Stomach (tissue), 8 donors: ENCODE measurements at regions not wholly inside any gene's neighbourhood (a gene's known extent, or its start where the extent isn't known, plus 50 kb on each side); places are given as distances from the start of the nearest gene placed in this dataset.

Source experiments
- DNase-seq, 2 donors: peaks; one replicate each; pipeline versions ENCODE4 v3.0.0 to v3.0.0-alpha.2; 2013 to 2019
- H3K27ac ChIP-seq, 5 donors: fragments of 200-600 bp in 4 of 5; sonication (generic) in 4 of 5; one replicate each; pipeline ENCODE4 v1.5.1; 2013 to 2019; ENCODE audit warnings: mild to moderate bottlenecking in 1 of 5, moderate library complexity in 1 of 5
- H3K27me3 ChIP-seq, 3 donors: fragments of 200-600 bp; sonication (generic); one replicate each; pipeline ENCODE4 v1.5.1; 2017 to 2019; ENCODE audit warnings: mixed run types in 1 of 3
- H3K36me3 ChIP-seq, 4 donors: fragments of 200-600 bp; sonication (generic); 1 replicate in 3 of 4; 2 replicates in 1 of 4; pipeline ENCODE4 v1.5.1; 2016 to 2019
- H3K4me1 ChIP-seq, 4 donors: fragments of 200-600 bp; sonication (generic); one replicate each; pipeline ENCODE4 v1.5.1; 2016 to 2019
- H3K4me3 ChIP-seq, 4 donors: fragments of 200-600 bp; sonication (generic) in 3 of 4; one replicate each; pipeline ENCODE4 v1.5.1; 2016 to 2019; ENCODE audit warnings: mild to moderate bottlenecking in 1 of 4
- H3K9me3 ChIP-seq, 4 donors: fragments of 200-600 bp; sonication (generic); one replicate each; pipeline ENCODE4 v1.5.1; 2016 to 2019
- EP300 ChIP-seq: sonication (generic); formaldehyde crosslinking; IDR thresholded peaks from one replicate; pipeline ENCODE4 v1.6.1; 2017; ENCODE audit warnings: antibody characterized with exemption
- POLR2A ChIP-seq, 4 donors: fragments of 450-650 bp; IDR thresholded peaks; one replicate each; pipeline ENCODE4 v1.6.1; 2016; ENCODE audit warnings: antibody characterized with exemption in 4 of 4, control low read depth in 2 of 4, mild to moderate bottlenecking in 1 of 4, moderate library complexity in 1 of 4
- POLR2AphosphoS5 ChIP-seq, 3 donors: sonication (generic); formaldehyde crosslinking; IDR thresholded peaks; one replicate each; pipeline ENCODE4 v1.6.1; 2016; ENCODE audit warnings: antibody characterized with exemption in 3 of 3
- WGBS, 5 donors: extraction: QIAGEN DNeasy Blood & Tissue Kit in 3 of 5; methylation state at CpG; one replicate each; pipeline versions ENCODE4 v1.1.5 to v1.1.7; 2013 to 2018; 5-methylcytosine and 5-hydroxymethylcytosine counted together
- intact Hi-C: fragments of 100-400 bp; cut with DNase I; formaldehyde crosslinking; loops from one replicate; pipeline ENCODE4 v1.15.1; 2023; ENCODE audit warnings: low total_unique reads
- TF ChIP-seq, protein P1 (sequence below), 7 experiments: fragments of 450-650 bp in 4 of 7; fragments of 200-600 bp in 3 of 7; sonication (generic) in 3 of 7; IDR thresholded peaks; one replicate each; pipeline ENCODE4 v1.5.1; 2016 to 2019; ENCODE audit warnings: antibody characterized with exemption in 7 of 7, control low read depth in 2 of 7, mild to moderate bottlenecking in 1 of 7
- donor health status: healthy with polysubstance abuse.
- donor health status: Bipolar disorder and iron deficiency.
- donor health status: healthy.

DNA sequence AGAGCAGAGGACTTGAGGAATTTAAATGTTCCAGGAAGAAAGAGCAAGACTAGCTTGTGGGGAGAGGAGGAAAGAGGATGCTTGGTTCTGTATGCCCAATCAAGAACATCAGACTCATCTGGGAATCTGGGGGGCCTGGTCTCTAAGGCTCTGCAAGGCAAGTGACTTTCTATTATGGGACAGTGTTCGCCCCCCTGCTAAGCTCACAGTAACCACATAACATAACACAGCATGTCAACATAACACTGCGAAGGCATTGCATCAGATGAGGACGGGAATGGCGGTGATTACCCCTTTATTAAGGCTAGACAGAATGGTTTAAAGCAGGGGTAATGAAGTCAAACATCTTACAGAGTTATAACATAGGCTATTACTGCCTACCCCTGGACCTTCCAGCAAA lies 176.6 kb upstream of the IRX6 start:
- TF ChIP-seq POLR2A (IDR thresholded peaks at IDR 0.05) (no peak), POLR2AphosphoS5 (IDR thresholded peaks at IDR 0.05) (no peak), EP300 (no peak)
- TF ChIP-seq, protein P1, sequence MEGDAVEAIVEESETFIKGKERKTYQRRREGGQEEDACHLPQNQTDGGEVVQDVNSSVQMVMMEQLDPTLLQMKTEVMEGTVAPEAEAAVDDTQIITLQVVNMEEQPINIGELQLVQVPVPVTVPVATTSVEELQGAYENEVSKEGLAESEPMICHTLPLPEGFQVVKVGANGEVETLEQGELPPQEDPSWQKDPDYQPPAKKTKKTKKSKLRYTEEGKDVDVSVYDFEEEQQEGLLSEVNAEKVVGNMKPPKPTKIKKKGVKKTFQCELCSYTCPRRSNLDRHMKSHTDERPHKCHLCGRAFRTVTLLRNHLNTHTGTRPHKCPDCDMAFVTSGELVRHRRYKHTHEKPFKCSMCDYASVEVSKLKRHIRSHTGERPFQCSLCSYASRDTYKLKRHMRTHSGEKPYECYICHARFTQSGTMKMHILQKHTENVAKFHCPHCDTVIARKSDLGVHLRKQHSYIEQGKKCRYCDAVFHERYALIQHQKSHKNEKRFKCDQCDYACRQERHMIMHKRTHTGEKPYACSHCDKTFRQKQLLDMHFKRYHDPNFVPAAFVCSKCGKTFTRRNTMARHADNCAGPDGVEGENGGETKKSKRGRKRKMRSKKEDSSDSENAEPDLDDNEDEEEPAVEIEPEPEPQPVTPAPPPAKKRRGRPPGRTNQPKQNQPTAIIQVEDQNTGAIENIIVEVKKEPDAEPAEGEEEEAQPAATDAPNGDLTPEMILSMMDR (IDR thresholded peaks at IDR 0.05): no peak
- no peaks in the 10 kb centered on the region for H3K36me3 ChIP-seq

DNA sequence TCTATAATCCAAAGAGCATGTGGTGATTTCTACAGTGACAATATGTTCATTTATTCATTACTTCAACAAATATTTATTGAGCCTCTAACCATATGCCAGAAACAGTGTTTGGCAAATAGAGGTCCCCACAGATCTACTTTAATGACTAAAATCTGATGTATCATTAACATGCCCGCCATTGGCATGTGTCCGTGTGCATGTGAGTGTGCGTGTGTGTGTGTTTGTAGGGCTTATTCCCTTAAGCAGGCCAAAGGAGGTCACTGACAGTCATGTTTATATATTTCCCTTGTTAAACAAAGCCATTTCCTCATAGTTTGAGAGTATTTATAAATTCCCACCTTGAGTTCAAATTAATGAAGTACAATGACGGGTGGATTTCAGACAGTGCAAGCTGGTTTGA lies 174.4 kb upstream of the IRX6 start:
- Histone ChIP-seq H3K27me3 (no peaks in the 10 kb centered on the region), H3K4me1 (no peaks in the 10 kb centered on the region), H3K9me3 (no peaks in the 10 kb centered on the region), H3K4me3 (no peak overlapping the region), H3K36me3 (no peaks in the 10 kb centered on the region), H3K27ac (no peak overlapping the region)
- intact Hi-C loops: no loop called here
- 33 to 56% (median 46%) methylated on average over 4 of the region's 4 CpGs for WGBS, 5 donors
- no peak for DNase-seq
- TF ChIP-seq, protein P1 (IDR thresholded peaks at IDR 0.05): no peak
- no peak for TF ChIP-seq POLR2AphosphoS5 (IDR thresholded peaks at IDR 0.05)
- no peak for TF ChIP-seq EP300

More for the DNA sequence above, 176.6 kb upstream of the IRX6 start:
- intact Hi-C loops: no loop called here
- no peak overlapping the region for H3K27ac ChIP-seq
- no peaks in the 10 kb centered on the region for H3K4me1 ChIP-seq
- 79 to 93% (median 88%) methylated on average over 4 of the region's 4 CpGs for WGBS, 5 donors
- no peak overlapping the region for H3K4me3 ChIP-seq
- no peaks in the 10 kb centered on the region for H3K27me3 ChIP-seq
- no peak for DNase-seq
- H3K9me3 ChIP-seq: no peaks in the 10 kb centered on the region

DNA sequence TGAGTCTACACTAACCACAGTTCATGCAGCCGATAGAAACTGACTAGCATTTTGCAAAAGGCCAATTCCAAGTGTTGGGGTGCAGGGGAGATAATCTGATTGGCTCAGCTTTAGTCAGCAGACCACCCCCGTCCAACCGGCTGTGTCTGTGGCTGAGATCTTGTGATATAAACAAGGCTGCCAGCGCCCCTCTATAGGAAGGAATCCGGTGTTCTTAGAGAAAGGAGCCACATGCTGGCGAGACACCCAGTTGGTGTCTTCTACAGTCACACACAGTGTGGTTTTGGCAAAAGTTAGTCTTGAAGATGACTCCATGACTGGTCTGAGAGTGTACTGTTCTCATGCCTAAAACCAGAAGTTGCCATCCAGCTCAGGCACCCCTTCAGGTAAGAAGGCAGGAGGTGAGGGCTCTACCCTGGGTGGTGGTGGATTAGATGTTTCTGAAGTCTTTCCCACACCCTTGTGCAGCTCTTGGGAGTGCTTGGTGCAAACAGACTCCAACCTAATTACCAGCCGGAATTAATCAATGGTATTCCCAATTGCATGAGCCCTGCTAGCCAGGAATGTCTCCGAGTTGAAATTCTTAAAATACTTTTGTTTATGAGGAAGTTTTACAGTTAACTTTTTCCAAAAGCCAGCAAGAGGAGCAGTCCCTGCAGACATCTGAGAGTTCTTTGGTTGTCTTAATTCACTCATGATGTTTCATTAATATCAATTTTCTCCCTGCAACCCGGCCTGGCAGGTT lies 172.3 kb upstream of the IRX6 start:
- Histone ChIP-seq H3K36me3 (no peaks in the 10 kb centered on the region), H3K4me1 (no peaks in the 10 kb centered on the region), H3K27ac (no peak overlapping the region), H3K27me3 (no peaks in the 10 kb centered on the region), H3K9me3 (no peaks in the 10 kb centered on the region), H3K4me3 (no peak overlapping the region)
- DNase-seq: no peak
- WGBS, 5 donors: 69 to 83% (median 73%) methylated on average over 9 of the region's 9 CpGs
- intact Hi-C loops: no loop called here
- no peak for TF ChIP-seq POLR2AphosphoS5 (IDR thresholded peaks at IDR 0.05)

DNA sequence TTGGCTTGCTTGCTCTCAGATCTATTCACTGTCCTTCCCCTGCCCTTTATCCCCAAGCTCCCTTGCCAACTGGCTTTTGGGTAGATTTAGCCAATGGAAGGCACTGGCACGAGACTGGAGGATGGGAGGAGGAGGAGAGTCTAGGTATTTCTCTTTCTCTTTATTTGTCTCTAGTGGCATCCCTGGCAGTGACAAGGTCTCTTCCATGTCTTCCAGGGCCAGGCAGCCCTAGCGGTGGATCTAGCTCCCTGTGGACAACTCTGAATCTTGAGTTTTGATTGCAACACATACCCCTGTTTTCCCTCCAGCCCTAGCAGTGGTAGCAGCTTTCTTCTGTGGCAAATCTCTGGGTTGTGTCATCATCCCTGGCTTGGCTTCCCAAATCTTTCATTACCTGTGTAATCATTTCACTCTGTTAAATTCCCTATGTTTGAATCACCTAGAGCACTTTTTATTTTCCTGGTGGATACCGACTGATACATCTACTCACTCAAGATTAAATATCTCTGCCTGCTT lies 171.1 kb upstream of the IRX6 start:
- no peak for DNase-seq
- H3K4me3 ChIP-seq: no peak overlapping the region
- no peak overlapping the region for H3K27ac ChIP-seq
- intact Hi-C loops: no loop called here
- TF ChIP-seq, protein P1 (IDR thresholded peaks at IDR 0.05): no peak
- TF ChIP-seq POLR2AphosphoS5 (IDR thresholded peaks at IDR 0.05) (no peak), EP300 (no peak), POLR2A (IDR thresholded peaks at IDR 0.05) (no peak)
- no peaks in the 10 kb centered on the region for H3K27me3 ChIP-seq
- 78 to 91% (median 87%) methylated on average over 3 of the region's 3 CpGs for WGBS, 5 donors
- no peaks in the 10 kb centered on the region for H3K9me3 ChIP-seq
- no peaks in the 10 kb centered on the region for H3K36me3 ChIP-seq
- H3K4me1 ChIP-seq: no peaks in the 10 kb centered on the region

DNA sequence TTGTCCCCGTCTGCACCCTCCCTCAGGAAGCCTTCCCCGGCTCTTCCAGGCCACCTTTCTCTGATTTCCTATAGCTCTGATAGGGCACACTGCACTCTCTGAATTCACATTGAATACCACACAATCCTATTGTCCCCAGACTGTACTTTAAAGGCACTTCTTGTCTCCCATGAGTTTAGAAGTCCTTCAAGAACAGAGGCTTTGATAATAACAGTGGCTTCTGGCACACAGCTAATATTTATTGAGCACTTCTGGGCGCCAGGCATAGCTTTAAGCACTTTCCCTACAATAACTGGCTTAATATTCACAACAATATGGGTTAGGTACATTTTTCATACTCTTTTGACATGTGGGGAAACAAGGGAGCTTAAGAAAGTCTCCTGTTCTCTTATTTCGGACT lies 169.7 kb upstream of the IRX6 start:
- no peak overlapping the region for H3K4me3 ChIP-seq
- no peaks in the 10 kb centered on the region for H3K36me3 ChIP-seq
- H3K4me1 ChIP-seq: no peaks in the 10 kb centered on the region
- intact Hi-C loops: no loop called here
- TF ChIP-seq POLR2A (IDR thresholded peaks at IDR 0.05) (no peak), EP300 (no peak), POLR2AphosphoS5 (IDR thresholded peaks at IDR 0.05) (no peak)
- TF ChIP-seq, protein P1 (IDR thresholded peaks at IDR 0.05): no peak
- no peak overlapping the region for H3K27ac ChIP-seq
- H3K27me3 ChIP-seq: no peaks in the 10 kb centered on the region
- DNase-seq: no peak
- WGBS, 5 donors: 55 to 64% (median 60%) methylated on average over 4 of the region's 4 CpGs
- peaks cover 0 to 4% (median 3%) of the 10 kb centered on the region in 4 donors for H3K9me3 ChIP-seq
